GM18517 (cell line): ENCODE measurements at regions not wholly inside any gene's neighbourhood (a gene's known extent, or its start where the extent isn't known, plus 50 kb on each side); places are given as distances from the start of the nearest gene placed in this dataset.

Experiments
- ATAC-seq: cut with Tn5 transposase; IDR thresholded peaks from one replicate; pipeline ENCODE4 v1.9.1; 2021; ENCODE audit warnings: mild to moderate bottlenecking, moderate library complexity; ENCODE audit not compliant: unreplicated experiment

DNA sequence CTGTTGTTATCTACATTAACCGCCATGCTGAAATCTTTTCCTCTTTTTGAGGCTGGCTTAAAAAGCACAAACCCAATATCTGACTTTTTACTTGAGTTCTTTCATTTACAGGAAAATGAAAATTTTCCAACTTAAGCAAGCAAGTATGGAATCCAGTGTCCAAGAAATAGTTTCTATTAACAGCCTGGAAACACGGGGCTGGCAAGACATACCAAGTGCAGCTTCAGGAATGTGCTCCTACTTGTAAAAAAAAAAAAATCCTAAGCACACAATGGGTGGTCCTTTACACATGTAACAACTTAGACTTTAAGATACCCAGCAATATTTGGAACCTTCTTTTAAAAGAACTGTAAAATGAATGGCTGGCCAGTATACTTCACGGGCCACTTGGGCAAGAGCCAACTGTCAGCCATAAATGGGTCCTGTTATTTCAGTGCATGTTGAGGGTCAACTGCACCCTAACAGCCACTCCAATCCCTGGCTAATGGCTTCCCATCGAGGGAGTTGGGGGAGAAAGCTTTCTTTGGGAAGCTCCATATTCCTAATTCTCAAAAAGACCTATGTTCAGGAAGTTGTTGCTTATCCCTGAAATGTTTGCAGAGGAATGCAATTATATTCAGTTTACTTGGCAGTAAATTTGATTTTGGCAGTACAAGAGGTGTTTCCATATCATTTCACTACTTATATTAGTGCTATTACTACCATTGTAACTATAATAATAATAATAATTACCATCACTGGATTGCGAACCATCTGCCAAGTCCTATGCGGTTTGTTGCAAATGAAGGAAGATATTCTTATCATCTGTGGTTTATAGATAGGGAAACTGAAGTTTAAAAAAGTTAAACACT is 236.4 kb upstream of the TMEM72 start:
- no peak for ATAC-seq

DNA sequence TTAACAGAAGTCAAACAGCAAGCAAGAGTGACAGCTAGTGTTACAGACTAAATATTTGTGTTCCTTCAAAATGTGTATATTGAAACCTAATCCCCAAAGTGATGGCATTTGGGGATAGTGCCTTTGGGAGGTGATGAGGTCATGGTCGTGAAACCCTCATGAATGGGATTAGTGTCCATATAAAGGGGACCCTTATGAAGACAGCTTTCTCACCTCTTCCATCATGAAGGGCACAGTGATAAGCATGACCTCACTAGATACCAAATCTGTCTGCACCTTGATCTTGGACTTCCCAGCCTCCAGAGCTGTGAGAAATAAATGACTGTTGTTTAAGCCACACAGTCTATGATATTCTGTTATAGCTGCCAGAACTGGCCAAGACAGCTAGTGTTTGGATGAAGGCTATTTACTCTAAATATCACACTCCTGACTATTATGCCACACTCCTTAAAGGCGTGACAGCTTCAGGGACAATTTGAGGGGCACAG is 235.7 kb upstream of the TMEM72 start:
- ATAC-seq = no peak

DNA sequence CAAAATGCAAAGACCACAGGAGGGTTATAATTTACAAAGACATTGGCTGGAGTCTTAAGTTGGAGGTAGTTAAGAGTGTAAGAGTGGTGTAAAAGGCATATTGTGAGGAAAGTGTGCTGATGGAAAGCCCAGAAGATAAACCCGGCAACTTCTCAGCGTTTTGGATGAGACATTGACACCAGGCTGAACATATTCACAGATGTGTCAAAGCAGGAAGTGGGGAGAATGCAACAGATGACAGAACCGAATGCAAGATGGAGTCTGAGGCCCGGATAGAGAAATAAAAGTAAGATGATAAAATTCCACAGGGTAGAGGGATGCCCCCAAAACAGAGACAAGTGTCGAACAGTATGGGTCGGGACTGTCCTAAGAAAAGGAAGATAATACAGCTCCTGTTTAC is 230.4 kb upstream of the TMEM72 start:
- no peak for ATAC-seq

DNA sequence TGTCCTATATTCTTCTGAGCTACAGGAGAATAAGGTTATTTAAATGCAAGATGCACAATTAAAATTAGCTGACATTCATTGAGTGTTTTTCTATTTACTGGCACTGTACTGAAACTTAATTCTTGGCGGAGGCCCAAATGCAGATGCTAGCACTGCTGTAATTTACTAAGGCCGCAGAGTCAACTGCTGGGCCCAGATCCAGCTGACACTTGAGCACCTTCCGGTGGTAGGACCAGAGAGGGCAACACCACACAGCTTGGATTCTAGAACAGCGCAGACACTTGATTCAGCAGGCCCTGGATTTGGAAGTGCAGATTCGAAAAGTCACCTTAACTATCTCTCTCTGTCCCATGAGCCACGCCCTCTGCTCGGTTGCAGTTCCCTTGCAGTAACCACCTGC is 228.6 kb upstream of the TMEM72 start:
- no peak for ATAC-seq

DNA sequence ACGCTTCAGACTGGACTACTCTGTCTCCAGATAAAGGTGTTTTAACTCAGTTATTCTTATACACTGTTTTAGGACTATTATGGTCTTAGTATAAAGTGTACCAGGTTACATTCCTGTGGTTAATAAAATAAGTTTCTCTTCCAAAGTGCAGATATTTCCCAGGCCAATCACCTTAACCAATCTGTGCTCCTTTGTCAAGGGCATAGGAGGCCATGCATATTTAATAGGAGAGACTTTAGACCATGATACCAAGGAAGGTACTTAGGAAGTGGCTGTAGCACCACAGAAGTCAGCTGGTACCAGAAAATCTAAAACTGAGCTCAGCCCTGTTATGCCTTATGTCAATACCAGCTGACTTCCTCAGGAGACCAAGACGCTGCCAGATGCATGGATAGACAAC is 226.5 kb upstream of the TMEM72 start:
- no peak for ATAC-seq

DNA sequence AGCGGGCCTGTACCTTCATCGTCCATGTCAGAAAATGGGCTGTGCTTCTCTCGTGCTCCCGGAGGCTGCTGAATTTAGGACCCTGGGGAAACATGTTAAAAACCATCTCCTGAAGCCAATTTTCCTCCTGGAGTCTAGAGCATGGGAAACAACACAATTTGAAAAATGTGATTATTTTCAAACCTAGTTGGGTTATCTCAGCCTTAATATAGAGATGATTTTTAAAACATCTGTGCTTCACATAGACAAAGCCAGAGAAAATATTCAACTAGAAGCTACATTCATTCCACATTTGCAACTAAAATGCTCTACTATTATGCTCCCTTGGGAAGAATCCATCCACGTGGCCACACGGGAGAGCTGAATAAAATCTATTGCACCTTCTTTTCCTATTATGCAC is 225.9 kb upstream of the TMEM72 start:
- no peak for ATAC-seq

DNA sequence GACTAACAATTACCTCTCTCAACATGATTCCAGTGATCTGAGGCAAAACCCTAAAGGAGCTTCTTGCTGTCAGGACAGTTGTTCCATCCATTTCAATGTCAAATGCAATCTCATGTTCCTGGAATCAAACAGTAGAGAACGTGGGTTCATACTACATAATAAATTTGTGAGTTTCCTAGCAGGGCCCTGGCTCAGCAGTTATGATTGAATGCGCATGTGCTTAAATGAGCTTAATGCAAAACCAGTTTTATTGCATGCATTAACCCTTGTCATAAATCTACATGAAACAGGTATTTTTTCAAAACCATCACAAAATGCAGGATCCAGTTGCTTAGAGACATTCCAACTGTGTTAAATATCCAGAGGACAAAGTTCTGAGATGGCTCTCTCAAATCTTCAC is 225.4 kb upstream of the TMEM72 start:
- no peak for ATAC-seq

DNA sequence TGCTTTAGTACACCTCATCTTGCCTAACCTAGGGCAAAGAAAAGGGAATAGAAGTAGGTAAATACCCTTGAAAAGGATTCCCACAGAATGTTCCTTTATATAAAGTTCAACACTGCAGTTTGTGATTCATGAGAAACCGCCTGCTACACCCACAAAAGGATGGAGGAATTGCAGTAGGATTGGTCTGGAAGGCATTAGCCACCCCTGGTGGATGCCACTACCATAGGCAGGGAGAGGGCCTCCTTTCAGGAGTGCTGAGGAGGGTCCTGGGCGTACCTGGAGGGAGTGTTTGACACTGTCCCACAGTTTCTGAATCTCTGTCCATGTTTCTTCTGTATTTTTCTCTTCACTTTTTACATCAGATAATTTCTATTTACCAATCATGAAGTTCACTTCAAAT is 221.8 kb upstream of the TMEM72 start:
- ATAC-seq = no peak

DNA sequence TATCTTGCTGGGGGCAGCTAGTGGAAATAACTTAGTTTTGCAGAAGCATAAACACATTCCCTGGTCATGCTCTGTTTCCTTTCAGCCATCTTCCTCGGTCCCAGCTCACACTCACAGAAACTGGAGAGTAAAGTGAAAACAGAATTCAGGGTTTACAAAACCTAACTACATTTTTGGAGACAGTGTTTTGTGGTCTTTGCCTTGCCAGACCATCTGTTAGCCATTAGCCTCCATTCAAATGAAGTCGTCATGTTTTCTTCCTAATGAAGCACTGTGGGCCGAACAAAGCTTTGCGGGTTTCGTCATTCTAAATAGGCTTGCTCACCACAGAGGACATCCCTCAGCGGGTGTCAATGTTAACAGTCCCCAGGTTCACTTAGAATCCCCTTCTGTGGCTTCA is 214.6 kb upstream of the TMEM72 start:
- no peak for ATAC-seq

DNA sequence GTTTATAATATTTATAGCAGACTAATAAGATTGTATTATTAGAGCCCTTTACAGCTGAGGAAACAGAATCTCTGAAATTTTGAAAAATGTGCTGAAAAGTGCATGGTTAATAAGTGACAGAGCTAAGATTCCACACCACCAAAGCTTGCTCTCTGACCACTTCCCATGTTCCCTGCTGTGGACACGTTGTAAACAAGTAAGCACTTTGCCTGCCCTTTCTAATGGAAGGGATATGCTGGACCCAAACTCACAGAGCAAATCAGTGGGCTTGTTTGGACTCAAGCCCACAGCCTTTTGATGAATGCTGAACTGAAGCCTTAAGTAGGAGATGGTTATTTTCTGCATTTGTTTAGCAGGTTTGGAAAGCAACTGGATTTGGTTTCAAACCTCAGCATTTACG is 214.0 kb upstream of the TMEM72 start:
- no peak for ATAC-seq

DNA sequence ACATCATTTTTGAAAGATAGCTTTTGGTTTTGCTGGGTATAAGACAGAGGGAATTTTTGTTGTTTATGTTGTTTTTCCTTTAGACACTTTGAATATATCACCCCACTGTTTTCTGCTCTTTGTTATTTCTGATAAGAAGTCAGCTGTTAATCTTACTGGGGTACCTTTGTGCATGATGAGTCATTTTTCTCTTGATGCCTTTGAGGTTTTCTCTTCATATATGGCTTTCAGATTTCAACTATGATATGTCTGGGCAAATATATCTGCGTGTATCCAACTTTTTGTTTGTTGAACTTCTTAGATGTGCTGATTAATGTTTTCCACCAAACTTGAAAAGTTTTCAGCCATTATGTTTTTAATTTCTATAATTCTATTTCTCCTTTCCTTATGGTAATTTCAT is 208.6 kb upstream of the TMEM72 start:
- ATAC-seq = no peak

DNA sequence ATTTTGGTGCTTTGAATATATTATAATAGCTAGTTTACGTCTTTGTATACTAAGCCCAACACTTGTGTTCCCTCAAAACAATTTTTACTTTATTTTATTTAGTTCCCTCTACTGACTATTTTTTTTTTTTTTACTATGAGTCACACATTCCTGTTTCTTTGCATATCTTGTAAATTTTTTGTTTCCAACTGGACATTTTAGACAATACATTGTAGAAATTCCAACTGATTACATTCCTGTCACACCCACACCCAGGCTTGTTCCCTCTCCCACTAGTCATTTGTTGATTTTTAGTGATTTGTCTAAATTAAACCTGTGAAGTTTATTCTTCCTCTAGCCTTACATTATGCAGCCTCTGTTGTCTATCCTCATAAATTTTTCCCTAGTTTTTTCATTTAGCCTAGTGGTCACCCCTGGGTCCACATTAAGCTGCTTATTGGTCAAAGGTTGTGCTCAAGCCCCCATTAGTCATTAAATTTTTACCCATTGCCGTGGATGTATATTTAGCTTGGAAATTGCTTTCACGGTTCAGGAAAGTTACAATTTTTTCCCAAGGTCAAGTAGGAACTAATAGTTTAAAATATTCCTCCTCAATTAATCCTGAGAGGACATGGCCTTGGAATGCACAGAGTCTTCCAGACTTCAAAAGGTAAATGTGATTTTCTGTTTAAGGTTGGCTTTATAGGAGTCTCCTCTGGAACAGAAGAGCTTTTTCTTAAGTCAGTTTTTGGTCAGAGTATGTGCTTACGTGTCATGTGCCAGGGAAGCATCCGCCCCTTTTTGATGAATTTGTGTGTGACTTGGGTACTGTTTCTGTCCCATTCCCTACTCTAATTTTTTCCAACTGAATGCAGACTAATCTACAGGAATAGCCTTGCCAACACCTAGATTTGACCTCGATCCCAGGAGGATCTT is 207.6 kb upstream of the TMEM72 start:
- ATAC-seq = no peak

DNA sequence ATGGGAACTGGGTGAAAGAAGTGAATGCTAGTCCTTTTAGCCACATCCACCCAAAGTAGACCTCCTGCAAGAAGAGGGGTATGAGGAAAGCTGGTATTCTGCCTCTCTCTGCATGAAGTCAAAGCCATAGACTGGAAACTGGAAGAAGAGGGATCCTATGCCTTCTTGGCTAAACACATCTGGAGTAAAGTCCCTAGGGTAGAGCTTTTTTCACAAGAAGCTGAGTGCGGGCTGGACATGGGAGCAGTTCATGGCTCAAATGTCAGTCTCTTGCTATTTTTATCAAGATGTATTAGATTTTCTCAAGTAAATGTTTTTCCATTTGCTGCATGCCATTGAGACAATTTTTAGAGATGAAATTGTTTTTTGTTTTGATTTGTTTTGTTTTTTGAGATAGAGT is 206.5 kb upstream of the TMEM72 start:
- ATAC-seq = no peak

DNA sequence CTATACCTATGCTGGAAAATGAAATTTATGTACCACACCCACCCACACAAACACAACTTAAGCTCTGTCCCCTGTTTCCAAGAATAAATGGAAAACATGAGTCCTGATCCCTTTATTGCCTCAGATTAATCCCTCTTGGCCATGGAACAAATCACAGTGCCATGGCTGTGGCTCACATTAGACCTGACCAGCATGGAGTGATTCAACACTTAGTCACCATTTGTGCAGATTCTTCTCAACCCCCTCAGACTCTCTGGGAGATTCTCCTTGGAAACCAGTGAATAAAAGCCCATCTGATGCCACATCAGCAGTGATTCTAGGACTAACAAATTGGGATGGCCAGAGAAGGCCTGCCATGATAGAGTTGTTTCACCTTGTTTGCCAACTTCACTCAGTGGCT is 204.4 kb upstream of the TMEM72 start:
- no peak for ATAC-seq

DNA sequence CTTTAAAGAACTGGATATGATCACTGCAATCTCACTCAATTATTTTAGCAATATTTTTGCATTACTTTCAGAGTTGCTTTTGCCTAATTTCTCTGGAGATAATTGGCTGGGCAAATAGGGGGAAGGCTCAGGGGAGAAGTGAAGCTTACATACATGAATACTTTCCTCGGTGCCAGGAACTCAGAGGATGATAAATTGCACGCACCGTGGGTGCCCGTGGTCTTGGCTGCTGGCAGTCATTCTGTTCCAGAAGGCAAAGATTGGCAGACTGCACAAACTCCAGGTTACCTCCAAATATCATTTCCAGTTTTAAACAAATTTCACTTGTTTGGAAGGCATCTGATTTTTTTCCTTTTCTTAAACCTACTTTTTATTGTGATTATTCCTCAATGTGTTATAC is 197.8 kb upstream of the TMEM72 start:
- ATAC-seq = no peak

DNA sequence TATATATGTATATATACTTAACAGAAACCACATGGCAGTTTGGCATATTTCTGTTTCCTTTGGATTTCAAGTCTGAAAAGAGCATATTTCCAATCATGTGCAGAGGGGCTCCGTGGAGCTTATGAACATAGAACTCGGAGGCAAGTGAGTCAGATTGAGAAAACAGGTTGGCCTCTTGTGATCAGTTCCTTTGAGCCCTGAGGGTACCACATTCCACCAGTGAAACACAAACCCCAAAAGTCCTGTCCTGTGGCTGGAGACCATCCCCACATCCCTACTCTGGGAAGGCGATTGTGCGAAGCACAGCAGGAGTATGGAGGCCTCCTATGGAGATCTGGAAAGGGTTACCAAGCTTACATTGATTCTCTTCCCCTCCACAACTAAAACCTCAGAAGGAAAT is 196.7 kb upstream of the TMEM72 start:
- no peak for ATAC-seq

DNA sequence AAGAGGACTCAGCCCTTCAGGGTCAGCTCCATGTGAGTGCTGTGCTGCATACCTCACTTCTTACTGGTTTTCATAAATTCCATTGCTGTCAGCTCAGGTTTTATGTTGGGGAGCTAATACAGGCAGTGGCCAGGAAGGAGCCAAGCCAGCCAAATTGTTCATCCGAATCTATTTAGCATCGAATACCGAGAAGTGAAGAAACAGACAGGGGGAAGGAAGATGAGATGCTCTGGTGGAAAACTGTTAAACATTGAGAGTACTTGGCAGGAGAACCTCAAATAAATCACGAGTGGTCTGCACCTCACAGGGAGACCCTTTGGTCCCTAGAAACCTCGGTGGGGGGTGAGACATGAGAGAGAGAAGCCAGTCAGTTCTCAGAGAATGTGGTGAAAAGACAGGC is 196.0 kb upstream of the TMEM72 start:
- no peak for ATAC-seq

DNA sequence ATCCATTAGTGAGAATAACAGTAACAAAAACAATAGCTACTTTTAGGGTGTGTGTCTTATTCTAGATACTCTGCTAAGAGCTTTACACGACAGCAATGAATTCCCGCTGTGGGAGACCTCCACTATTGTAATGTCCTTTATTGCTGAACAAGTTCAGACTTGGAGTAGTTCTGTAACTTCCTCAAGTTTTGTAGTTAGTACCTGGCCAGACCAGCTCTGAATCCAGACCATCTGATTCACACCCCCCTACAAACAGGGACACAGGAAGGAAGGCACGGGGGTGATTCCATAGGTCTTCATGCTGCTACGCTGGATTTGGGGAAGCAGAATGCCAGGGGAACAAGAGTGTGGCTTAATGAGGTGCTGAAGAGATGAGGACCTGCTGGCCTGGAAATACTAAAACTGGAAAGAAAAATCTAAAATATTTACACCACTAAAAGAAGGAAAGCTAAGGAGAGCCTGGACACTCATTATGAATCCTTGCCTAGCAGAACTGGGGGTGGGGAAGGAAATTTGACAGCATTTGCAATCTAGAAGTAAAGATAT is 194.6 kb upstream of the TMEM72 start:
- ATAC-seq = no peak

DNA sequence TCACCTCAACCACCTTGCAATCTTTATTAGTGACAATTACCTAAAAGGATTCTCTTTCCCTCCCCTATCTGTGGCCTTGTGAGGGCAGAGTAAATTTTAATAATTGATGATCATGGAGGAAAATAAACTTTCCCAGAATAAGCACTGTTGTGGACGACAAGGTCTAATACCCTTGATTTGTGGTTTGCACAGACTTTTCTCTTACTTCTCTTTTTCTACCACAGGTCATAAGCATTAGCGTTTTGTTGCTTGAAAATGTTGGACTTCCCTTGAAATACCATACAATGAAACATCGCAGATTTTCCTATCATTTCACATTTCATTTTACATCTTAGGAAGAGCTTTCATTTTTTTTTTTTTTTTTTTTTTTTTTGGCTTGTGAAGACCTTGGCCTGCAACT is 188.1 kb upstream of the TMEM72 start:
- ATAC-seq = no peak

DNA sequence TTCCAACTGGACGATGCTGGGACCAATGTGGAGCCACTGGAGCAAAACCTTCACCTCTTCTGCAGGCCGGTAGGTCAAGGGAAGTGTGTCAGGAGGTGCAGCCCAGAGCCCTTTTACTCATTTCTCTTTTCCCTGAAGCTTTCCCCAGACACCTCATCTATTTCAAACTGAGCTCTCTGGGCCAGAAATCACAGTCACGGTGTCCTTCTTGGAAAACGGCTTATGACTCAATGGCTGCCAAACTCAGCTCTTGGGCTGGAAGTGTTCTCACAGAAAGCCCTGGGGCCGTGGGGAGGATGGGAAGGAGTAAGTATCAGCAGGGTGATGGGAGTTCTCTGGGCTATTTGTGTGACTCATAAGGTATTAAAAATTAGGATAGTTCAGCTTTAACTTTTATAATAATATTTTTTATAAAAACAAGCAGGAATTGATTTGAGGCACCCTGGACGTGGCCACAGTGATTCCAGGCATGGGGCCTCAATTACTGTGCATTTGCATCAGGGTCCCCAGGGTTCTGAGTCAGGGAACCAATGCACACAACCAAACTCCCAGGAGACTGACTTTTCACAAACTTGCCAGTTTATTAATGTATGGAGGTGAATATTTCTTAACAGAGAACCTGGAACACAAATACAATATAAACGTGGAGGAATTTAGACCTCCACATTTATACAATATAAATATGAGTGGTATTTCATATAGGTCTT is 187.4 kb upstream of the TMEM72 start:
- no peak for ATAC-seq
